A673 (cell line): ENCODE measurements at regions not wholly inside any gene's neighbourhood (a gene's known extent, or its start where the extent isn't known, plus 50 kb on each side); places are given as distances from the start of the nearest gene placed in this dataset.
A peak's percentile ranks its signal among the peaks of the same experiment; 100 is the strongest.

Experiments
- EZH2 ChIP-seq: fragments of 200-600 bp; sonication (generic); IDR thresholded peaks from 2 replicates; pipeline ENCODE4 v1.6.1; 2017; ENCODE audit warnings: borderline replicate concordance, low read depth, mild to moderate bottlenecking, mixed read lengths, antibody characterized with exemption, low read length; ENCODE audit not compliant: poor library complexity, severe bottlenecking
- TF ChIP-seq, protein P1 (sequence below): fragments of 300-800, 200-600 bp; sonication (generic); conservative IDR thresholded peaks from 2 replicates; pipeline ENCODE4 v1.5.1; 2017; ENCODE audit warnings: low read depth, mild to moderate bottlenecking, antibody characterized with exemption, low read length, moderate library complexity, mixed read lengths

DNA sequence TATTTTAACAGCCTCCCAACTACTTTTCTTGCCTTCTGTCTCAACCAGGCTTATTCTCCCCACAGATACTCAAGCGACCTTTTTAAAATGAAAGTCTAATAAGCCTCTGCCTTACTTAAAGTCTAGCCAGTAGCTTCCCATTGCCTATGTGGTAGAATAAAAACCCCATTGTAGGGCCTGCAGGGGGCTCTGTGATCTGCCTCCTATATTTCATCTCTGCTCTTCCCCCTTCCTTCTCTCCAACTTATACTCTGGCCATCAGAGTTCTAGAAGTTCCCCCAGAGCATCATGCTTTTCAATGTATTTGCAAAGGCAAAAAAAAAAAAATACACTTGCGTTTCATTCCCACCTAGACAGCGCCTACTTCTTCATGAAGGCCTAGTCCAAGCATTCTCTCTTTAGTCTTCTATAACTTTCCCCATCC, 167.7 kb upstream of the ADO start:
- TF ChIP-seq, protein P1, sequence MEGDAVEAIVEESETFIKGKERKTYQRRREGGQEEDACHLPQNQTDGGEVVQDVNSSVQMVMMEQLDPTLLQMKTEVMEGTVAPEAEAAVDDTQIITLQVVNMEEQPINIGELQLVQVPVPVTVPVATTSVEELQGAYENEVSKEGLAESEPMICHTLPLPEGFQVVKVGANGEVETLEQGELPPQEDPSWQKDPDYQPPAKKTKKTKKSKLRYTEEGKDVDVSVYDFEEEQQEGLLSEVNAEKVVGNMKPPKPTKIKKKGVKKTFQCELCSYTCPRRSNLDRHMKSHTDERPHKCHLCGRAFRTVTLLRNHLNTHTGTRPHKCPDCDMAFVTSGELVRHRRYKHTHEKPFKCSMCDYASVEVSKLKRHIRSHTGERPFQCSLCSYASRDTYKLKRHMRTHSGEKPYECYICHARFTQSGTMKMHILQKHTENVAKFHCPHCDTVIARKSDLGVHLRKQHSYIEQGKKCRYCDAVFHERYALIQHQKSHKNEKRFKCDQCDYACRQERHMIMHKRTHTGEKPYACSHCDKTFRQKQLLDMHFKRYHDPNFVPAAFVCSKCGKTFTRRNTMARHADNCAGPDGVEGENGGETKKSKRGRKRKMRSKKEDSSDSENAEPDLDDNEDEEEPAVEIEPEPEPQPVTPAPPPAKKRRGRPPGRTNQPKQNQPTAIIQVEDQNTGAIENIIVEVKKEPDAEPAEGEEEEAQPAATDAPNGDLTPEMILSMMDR: 0 out of 2 replicates have a peak, but pooled peaks have one; percentile 22
- TF ChIP-seq EZH2: no peak
